Calu3 (cell line): ENCODE measurements at regions not wholly inside any gene's neighbourhood (a gene's known extent, or its start where the extent isn't known, plus 50 kb on each side); places are given as distances from the start of the nearest gene placed in this dataset.

Experiments used
- BruUV-seq: library from RNA; stranded (reverse); fragments of 400-500 nt; replicated peaks from 2 replicates; lab custom pipeline; 2021; lab: Mats Ljungman, UMichigan
- CTCF ChIA-PET: fragments of 300-600 bp; sonication (Branson Sonifier 250); formaldehyde crosslinking; loops from one replicate; lab custom pipeline; 2022; ENCODE audit warnings: antibody characterized with exemption; lab: Charles Lee
- DNase-seq: peaks from one replicate; pipeline ENCODE4 v3.0.0; 2022
- H3K27ac Mint-ChIP-seq: one replicate; pipeline ENCODE4 v1.8.0; 2022; ENCODE audit warnings: mixed read lengths; ENCODE audit not compliant: unreplicated experiment
- H3K27me3 Mint-ChIP-seq: one replicate; pipeline ENCODE4 v1.8.0; 2022; ENCODE audit warnings: mixed read lengths; ENCODE audit not compliant: unreplicated experiment
- H3K36me3 Mint-ChIP-seq: one replicate; pipeline ENCODE4 v1.8.0; 2022; ENCODE audit warnings: mild to moderate bottlenecking, moderate library complexity, mixed read lengths; ENCODE audit not compliant: insufficient read depth, unreplicated experiment
- H3K4me1 Mint-ChIP-seq: one replicate; pipeline ENCODE4 v1.8.0; 2022; ENCODE audit warnings: mild to moderate bottlenecking, low read depth, mixed read lengths; ENCODE audit not compliant: unreplicated experiment
- H3K4me3 Mint-ChIP-seq: one replicate; pipeline ENCODE4 v1.8.0; 2022; ENCODE audit warnings: mild to moderate bottlenecking, low read depth, moderate library complexity, mixed read lengths; ENCODE audit not compliant: unreplicated experiment
- H3K9me3 Mint-ChIP-seq: one replicate; pipeline ENCODE4 v1.8.0; 2022; ENCODE audit warnings: low read depth, mixed read lengths; ENCODE audit not compliant: unreplicated experiment
- CTCF ChIP-seq: fragments of 200-600 bp; IDR thresholded peaks from one replicate; pipeline ENCODE4 v1.8.0; 2022; ENCODE audit warnings: antibody characterized with exemption; ENCODE audit not compliant: unreplicated experiment
- intact Hi-C: fragments of 100-400 bp; cut with micrococcal nuclease; formaldehyde crosslinking; loops from one replicate; pipeline ENCODE4 v1.10.0; 2022; ENCODE audit not compliant: unreplicated experiment

- Mint-ChIP-seq H3K4me1 (no peaks in the 10 kb centered on the region), H3K4me3 (no peak overlapping the region), H3K36me3 (no peaks in the 10 kb centered on the region), H3K9me3 (peaks cover 3% of the 10 kb centered on the region), H3K27me3 (peaks cover 3% of the 10 kb centered on the region), H3K27ac (no peak overlapping the region)
- BruUV-seq: no TSS peak
- CTCF ChIA-PET: no interaction called here
- TF ChIP-seq CTCF: no peak
- DNase-seq: no peak
- intact Hi-C loops: no loop called here
Measured at GRCh38 chr10:83896219-83896618, 243.1 kb upstream of the GHITM start.

GRCh38 chr10:83897626-83898025 is 241.7 kb upstream of the GHITM start:
- no peak for DNase-seq
- CTCF ChIA-PET: no interaction called here
- intact Hi-C loops: no loop called here
- Mint-ChIP-seq H3K27ac (no peak overlapping the region), H3K4me3 (no peak overlapping the region), H3K4me1 (no peaks in the 10 kb centered on the region), H3K9me3 (peaks cover 3% of the 10 kb centered on the region), H3K27me3 (no peaks in the 10 kb centered on the region), H3K36me3 (no peaks in the 10 kb centered on the region)
- BruUV-seq: no TSS peak
- no peak for TF ChIP-seq CTCF

- Mint-ChIP-seq H3K27ac (no peak overlapping the region), H3K4me3 (no peak overlapping the region), H3K9me3 (no peaks in the 10 kb centered on the region), H3K36me3 (no peaks in the 10 kb centered on the region), H3K27me3 (no peaks in the 10 kb centered on the region), H3K4me1 (no peaks in the 10 kb centered on the region)
- no peak for DNase-seq
- no TSS peak for BruUV-seq
- intact Hi-C loops: no loop called here
- CTCF ChIA-PET: no interaction called here
- TF ChIP-seq CTCF: no peak
Measured at GRCh38 chr10:83908506-83908905, 230.8 kb upstream of the GHITM start.

GRCh38 chr10:83909001-83909400 is 230.3 kb upstream of the GHITM start:
- Mint-ChIP-seq H3K4me1 (no peaks in the 10 kb centered on the region), H3K27me3 (no peaks in the 10 kb centered on the region), H3K36me3 (no peaks in the 10 kb centered on the region), H3K27ac (no peak overlapping the region), H3K9me3 (no peaks in the 10 kb centered on the region), H3K4me3 (no peak overlapping the region)
- intact Hi-C loops: no loop called here
- no TSS peak for BruUV-seq
- CTCF ChIA-PET: no interaction called here
- TF ChIP-seq CTCF: no peak
- no peak for DNase-seq
